ENCODE measurements at regions not wholly inside any gene's neighbourhood (a gene's known extent, or its start where the extent isn't known, plus 50 kb on each side); places are given as distances from the start of the nearest gene placed in this dataset.

- no peaks in the 10 kb centered on the region for H3K4me1 ChIP-seq
- no peak for TF ChIP-seq POLR2A (IDR thresholded peaks at IDR 0.05)
- TF ChIP-seq CTCF (IDR thresholded peaks at IDR 0.05 in 4 of 5, conservative IDR thresholded peaks at IDR 0.05 in 1 of 5), result no peak
Observed at GRCh38 chr6:165010556-165011535, 298.6 kb downstream of the C6orf118 start.

GRCh38 chr6:165008971-165009370, 300.4 kb downstream of the C6orf118 start:
- in situ Hi-C loops (cut with MboI; ENCODE audit: low sequenced_read_pairs in 4 of 4) (no loop called here), intact Hi-C loops (cut with DNase I; ENCODE audit: low total_unique reads) (no loop called here)
- TF ChIP-seq CTCF (IDR thresholded peaks at IDR 0.05 in 4 of 5, conservative IDR thresholded peaks at IDR 0.05 in 1 of 5) (no peak), POLR2A (IDR thresholded peaks at IDR 0.05) (no peak)
- no peaks in the 10 kb centered on the region for H3K36me3 ChIP-seq
- no peaks in the 10 kb centered on the region for H3K9me3 ChIP-seq
- no peaks in the 10 kb centered on the region for H3K4me1 ChIP-seq
- no peak overlapping the region for H3K4me3 ChIP-seq
- ATAC-seq (no peak), DNase-seq (no peak)
- H3K27me3 ChIP-seq, result no peaks in the 10 kb centered on the region
- H3K27ac ChIP-seq, result no peak overlapping the region

More at GRCh38 chr6:165010556-165011535, 298.6 kb downstream of the C6orf118 start:
- no peaks in the 10 kb centered on the region for H3K9me3 ChIP-seq
- no peak overlapping the region for H3K4me3 ChIP-seq
- DNase-seq (no peak), ATAC-seq (no peak)
- H3K27me3 ChIP-seq, result no peaks in the 10 kb centered on the region
- intact Hi-C loops (cut with DNase I; ENCODE audit: low total_unique reads) (no loop called here), in situ Hi-C loops (cut with MboI; ENCODE audit: low sequenced_read_pairs in 4 of 4) (no loop called here)
- H3K27ac ChIP-seq, result no peak overlapping the region
- no peaks in the 10 kb centered on the region for H3K36me3 ChIP-seq

GRCh38 chr6:165002866-165003265, 306.5 kb downstream of the C6orf118 start:
- Histone ChIP-seq H3K27ac (no peak overlapping the region), H3K36me3 (no peaks in the 10 kb centered on the region), H3K4me1 (no peaks in the 10 kb centered on the region), H3K27me3 (no peaks in the 10 kb centered on the region), H3K4me3 (no peak overlapping the region), H3K9me3 (no peaks in the 10 kb centered on the region)
- ATAC-seq, result no peak
- no peak for DNase-seq
- in situ Hi-C loops (cut with MboI; ENCODE audit: low sequenced_read_pairs in 4 of 4) (no loop called here), intact Hi-C loops (cut with DNase I; ENCODE audit: low total_unique reads) (no loop called here)
- TF ChIP-seq CTCF (IDR thresholded peaks at IDR 0.05 in 4 of 5, conservative IDR thresholded peaks at IDR 0.05 in 1 of 5) (no peak), POLR2A (IDR thresholded peaks at IDR 0.05) (no peak)

DNA sequence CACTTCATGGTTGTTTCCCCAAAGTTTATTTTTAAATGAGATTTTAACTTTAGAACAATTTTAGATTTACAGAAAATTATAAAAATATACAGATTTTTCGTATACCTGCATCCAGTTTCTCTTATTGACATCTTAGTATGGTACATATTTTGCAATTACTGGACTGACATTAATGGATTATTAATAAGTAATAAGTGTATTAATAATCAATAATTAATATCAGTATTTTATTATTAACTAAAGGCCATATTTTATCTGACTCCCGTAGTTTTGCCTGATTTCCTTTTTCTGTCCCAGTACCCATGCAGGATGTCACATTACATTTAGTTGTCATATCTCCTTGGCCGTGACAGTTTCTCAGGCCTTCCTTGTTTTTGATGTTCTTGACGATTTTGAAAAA, 307.0 kb downstream of the C6orf118 start:
- Histone ChIP-seq H3K4me3 (no peak overlapping the region), H3K36me3 (no peaks in the 10 kb centered on the region), H3K27ac (no peak overlapping the region), H3K9me3 (no peaks in the 10 kb centered on the region), H3K27me3 (no peaks in the 10 kb centered on the region), H3K4me1 (no peaks in the 10 kb centered on the region)
- in situ Hi-C loops (cut with MboI; ENCODE audit: low sequenced_read_pairs in 4 of 4), result no loop called here
- intact Hi-C loops (cut with DNase I; ENCODE audit: low total_unique reads), result no loop called here
- ATAC-seq, result no peak
- DNase-seq, result no peak
- no peak for TF ChIP-seq CTCF (IDR thresholded peaks at IDR 0.05 in 4 of 5, conservative IDR thresholded peaks at IDR 0.05 in 1 of 5)
- TF ChIP-seq POLR2A (IDR thresholded peaks at IDR 0.05), result no peak

All from gastrocnemius medialis (tissue), 4 donors.